Progenitor cell of endocrine pancreas (in vitro differentiated cells): ENCODE measurements at regions not wholly inside any gene's neighbourhood (a gene's known extent, or its start where the extent isn't known, plus 50 kb on each side); places are given as distances from the start of the nearest gene placed in this dataset.
A peak's percentile ranks its signal among the peaks of the same experiment; 100 is the strongest.
"Not testable (repeated sequence)": the region's sequence is repeated elsewhere in the genome, so short reads cannot be mapped to it uniquely, and the experiment has no call there.

ENCODE experiments used
- DNase-seq: peaks from one replicate; pipeline ENCODE4 v3.0.0; 2021; ENCODE audit warnings: low spot score; ENCODE audit not compliant: unreplicated experiment
- H3K27ac Mint-ChIP-seq: 2 replicates; pipeline ENCODE4 v1.8.0; 2021; ENCODE audit warnings: mild to moderate bottlenecking, moderate library complexity, mixed read lengths
- H3K27me3 Mint-ChIP-seq: 2 replicates; pipeline ENCODE4 v1.8.0; 2021; ENCODE audit warnings: mixed read lengths
- H3K36me3 Mint-ChIP-seq: 2 replicates; pipeline ENCODE4 v1.8.0; 2022; ENCODE audit warnings: mixed read lengths; ENCODE audit not compliant: insufficient read depth
- H3K4me1 Mint-ChIP-seq: 2 replicates; pipeline ENCODE4 v1.8.0; 2021; ENCODE audit warnings: low read depth, mixed read lengths
- H3K4me3 Mint-ChIP-seq: 2 replicates; pipeline ENCODE4 v1.8.0; 2021; ENCODE audit warnings: low read depth, mild to moderate bottlenecking, moderate library complexity, mixed read lengths
- H3K9me3 Mint-ChIP-seq: 2 replicates; pipeline ENCODE4 v1.8.0; 2021; ENCODE audit warnings: low read depth, mixed read lengths
- TF ChIP-seq, protein P1 (sequence below): fragments of 200-600 bp; sonication (generic); IDR thresholded peaks from one replicate; pipeline ENCODE4 v1.5.0; 2021; ENCODE audit warnings: antibody characterized with exemption, mild to moderate bottlenecking; ENCODE audit not compliant: unreplicated experiment

DNA sequence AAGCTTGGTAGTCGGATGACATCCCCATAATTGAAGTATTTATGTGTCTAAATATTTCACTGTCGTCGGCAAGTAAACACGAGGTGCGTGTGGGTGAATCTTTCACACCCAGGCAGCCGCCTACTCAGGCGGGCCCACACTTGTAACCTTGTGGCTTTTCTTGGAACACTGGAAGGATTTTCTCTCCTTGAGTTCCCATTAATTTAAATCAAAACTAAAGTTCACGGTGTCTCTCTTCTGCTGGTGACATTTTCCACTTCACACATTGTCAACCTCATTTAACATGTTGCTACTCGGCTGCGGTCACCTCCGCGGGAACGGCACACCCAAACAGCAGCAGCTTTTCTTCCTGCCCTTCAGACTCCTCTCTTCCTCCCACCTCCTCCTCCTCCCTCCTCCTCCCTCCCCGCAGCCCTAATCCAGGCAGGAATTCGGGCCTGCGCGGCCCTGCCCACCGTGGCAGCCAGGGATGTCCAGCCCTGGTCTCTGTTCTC, 336.6 kb downstream of the QKI start:
- DNase-seq: no peak
- TF ChIP-seq, protein P1, sequence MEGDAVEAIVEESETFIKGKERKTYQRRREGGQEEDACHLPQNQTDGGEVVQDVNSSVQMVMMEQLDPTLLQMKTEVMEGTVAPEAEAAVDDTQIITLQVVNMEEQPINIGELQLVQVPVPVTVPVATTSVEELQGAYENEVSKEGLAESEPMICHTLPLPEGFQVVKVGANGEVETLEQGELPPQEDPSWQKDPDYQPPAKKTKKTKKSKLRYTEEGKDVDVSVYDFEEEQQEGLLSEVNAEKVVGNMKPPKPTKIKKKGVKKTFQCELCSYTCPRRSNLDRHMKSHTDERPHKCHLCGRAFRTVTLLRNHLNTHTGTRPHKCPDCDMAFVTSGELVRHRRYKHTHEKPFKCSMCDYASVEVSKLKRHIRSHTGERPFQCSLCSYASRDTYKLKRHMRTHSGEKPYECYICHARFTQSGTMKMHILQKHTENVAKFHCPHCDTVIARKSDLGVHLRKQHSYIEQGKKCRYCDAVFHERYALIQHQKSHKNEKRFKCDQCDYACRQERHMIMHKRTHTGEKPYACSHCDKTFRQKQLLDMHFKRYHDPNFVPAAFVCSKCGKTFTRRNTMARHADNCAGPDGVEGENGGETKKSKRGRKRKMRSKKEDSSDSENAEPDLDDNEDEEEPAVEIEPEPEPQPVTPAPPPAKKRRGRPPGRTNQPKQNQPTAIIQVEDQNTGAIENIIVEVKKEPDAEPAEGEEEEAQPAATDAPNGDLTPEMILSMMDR: no peak
- Mint-ChIP-seq H3K36me3 (no peaks in the 10 kb centered on the region), H3K9me3 (peaks cover 4% of the 10 kb centered on the region), H3K27ac (no peak overlapping the region), H3K4me1 (peaks cover 1% of the 10 kb centered on the region), H3K4me3 (no peak overlapping the region), H3K27me3 (peaks cover 42% of the 10 kb centered on the region)

DNA sequence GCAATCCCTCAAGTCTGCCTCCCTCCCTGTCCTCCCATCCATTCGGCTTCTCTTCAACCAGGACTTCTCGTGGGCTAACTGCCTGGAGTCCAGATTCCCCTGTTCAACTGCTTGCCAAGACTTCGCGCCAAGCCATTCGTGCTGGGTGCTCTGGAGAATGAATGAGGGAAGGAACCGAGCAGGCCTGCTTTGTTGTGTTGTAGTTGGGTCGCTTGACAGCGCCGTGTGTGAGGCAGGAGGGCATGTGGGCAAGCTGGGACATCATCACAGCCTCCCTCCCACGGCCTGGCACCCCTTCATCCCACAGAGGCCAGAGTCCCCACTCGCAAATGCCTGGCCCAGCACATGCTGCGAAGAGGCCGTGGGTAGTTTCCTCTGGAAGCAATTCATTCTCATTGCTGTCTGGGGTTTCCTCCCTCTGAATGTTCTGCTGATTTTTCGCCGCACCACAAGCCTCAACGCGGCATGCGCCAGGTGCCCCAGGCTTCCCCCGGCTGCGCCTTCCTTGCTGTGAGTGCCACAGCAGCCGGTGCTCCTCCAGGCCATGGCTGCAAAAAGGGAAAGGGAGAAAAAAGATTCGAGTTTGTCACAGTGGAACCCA, 336.0 kb downstream of the QKI start:
- TF ChIP-seq, protein P1: no peak
- peaks cover 6% of the 10 kb centered on the region for H3K4me1 Mint-ChIP-seq
- no peak overlapping the region for H3K27ac Mint-ChIP-seq
- H3K36me3 Mint-ChIP-seq: no peaks in the 10 kb centered on the region
- no peak overlapping the region for H3K4me3 Mint-ChIP-seq
- peaks cover 46% of the 10 kb centered on the region for H3K27me3 Mint-ChIP-seq
- peaks cover 4% of the 10 kb centered on the region for H3K9me3 Mint-ChIP-seq
- DNase-seq: no peak

DNA sequence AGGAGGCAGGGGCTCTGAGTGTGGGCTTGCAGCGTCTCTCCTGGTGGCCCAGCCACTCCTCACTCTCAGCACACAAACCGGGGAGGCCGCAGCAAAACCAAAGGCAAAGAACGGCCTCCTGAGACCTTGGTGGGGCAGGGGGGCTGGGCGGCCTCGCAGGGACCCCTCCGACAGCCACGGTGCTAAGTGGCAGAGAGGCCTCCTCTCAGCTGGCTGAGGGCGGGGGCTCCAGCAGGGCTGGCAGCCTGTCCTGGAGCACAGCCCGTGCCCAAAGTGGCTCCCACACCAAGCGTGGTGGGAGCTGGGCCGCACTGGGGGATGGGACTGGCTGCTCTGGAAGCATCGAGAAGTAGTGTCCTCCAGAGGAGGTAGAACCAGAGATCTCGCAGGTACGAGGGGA, 334.4 kb downstream of the QKI start:
- Mint-ChIP-seq H3K4me1 (peaks cover 6% of the 10 kb centered on the region), H3K36me3 (no peaks in the 10 kb centered on the region), H3K4me3 (no peak overlapping the region), H3K9me3 (no peaks in the 10 kb centered on the region), H3K27ac (no peak overlapping the region), H3K27me3 (peaks cover 43% of the 10 kb centered on the region)
- DNase-seq: no peak
- TF ChIP-seq, protein P1: no peak

DNA sequence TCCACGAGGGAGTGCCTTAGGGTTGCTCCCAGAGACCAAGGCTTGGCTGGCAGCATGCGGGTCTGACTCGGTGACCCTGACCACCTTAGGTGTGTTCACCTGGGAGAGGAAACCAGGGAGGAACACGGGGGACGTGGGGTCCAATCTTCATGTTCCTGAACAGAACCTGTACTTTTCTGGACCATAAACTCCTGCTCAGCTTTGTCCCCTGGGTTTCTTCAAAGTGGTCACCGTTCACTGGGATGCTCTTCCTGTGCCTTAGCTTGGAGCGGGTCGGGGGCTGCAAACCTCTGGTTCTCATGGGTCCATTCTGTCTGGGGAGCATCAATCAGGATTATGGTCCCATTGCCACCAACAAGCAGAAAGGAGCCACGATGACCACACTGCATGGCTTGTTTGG, 333.5 kb downstream of the QKI start:
- no peak for DNase-seq
- H3K27me3 Mint-ChIP-seq: peaks cover 47% of the 10 kb centered on the region
- no peak overlapping the region for H3K4me3 Mint-ChIP-seq
- TF ChIP-seq, protein P1: no peak
- H3K9me3 Mint-ChIP-seq: no peaks in the 10 kb centered on the region
- peaks cover 6% of the 10 kb centered on the region for H3K4me1 Mint-ChIP-seq
- H3K36me3 Mint-ChIP-seq: no peaks in the 10 kb centered on the region
- H3K27ac Mint-ChIP-seq: peak overlapping the region; percentile 75

DNA sequence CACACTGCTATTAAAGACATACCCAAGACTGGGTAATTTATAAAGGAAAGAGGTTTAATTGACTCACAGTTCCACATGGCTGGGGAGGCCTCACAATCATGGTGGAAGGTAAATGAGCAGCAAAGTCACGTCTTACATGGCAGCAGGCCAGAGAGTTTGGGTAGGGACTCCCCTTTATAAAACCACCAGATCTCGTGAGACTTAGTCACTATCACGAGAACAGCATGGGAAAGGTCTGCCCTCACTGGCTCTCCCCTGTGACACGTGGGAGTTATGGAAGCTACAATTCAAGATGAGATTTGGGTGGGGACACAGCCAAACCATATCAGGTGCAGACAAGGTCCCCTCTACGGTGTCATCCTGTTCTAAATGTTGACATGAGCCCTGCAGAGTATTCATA, 332.5 kb downstream of the QKI start:
- H3K27me3 Mint-ChIP-seq: peaks cover 44% of the 10 kb centered on the region
- not testable (repeated sequence) for H3K4me1 Mint-ChIP-seq, H3K36me3 Mint-ChIP-seq, H3K27ac Mint-ChIP-seq, DNase-seq, H3K9me3 Mint-ChIP-seq, H3K4me3 Mint-ChIP-seq

DNA sequence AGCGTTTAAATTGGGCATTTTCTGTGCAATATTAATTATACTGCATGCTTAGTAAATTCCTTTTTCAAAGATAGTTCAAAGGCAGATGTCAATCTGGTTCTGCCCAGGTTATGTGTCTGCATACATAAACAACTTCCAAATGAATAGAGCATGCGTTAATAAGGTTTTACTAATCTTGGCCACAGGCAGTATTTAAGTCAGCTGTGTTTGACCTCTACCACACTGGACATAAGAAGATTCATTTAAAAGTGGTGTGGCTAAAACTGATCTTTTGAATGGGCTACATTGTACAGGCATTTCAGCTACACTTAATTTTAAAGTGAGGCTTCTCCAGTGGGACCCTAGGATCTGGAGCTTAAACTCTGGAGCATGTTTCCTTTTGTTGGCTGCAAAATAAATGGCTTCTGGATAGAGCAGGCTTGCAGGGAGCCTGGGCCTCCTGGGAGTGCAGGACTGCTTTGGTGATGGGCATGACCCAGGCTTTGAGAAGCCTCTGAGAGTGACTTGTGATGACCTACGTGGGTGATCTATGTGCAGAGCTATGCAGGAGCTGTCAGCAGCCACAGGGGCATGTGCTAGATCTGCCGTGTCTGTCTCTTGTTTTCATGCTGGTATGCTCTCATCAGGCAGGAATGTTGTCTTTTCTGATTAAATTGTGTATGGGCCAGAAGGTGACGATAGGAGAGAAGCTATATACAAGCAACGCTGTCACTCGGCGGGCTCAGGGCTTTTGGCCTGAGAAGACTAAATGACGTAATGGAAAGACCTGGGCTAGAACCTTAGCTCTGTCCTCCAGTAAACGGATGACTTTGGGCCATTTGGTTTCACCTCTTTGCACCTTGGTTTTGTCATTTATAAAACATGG, 331.2 kb downstream of the QKI start:
- Mint-ChIP-seq H3K4me3 (no peak overlapping the region), H3K9me3 (no peaks in the 10 kb centered on the region), H3K36me3 (no peaks in the 10 kb centered on the region), H3K27me3 (peaks cover 40% of the 10 kb centered on the region), H3K4me1 (peaks cover 6% of the 10 kb centered on the region), H3K27ac (peak overlapping the region; percentile 80)
- DNase-seq: no peak
- TF ChIP-seq, protein P1: no peak
